Hematopoietic multipotent progenitor cell treated with erythropoietin and hydrocortisone succinate and interleukin-3 and kit ligand, for 15 days (in vitro differentiated cells): ENCODE measurements at regions not wholly inside any gene's neighbourhood (a gene's known extent, or its start where the extent isn't known, plus 50 kb on each side); places are given as distances from the start of the nearest gene placed in this dataset.

ENCODE experiments used
- DNase-seq: peaks from one replicate; pipeline ENCODE4 v3.0.0-alpha.2; 2015; ENCODE audit warnings: low spot score

DNA sequence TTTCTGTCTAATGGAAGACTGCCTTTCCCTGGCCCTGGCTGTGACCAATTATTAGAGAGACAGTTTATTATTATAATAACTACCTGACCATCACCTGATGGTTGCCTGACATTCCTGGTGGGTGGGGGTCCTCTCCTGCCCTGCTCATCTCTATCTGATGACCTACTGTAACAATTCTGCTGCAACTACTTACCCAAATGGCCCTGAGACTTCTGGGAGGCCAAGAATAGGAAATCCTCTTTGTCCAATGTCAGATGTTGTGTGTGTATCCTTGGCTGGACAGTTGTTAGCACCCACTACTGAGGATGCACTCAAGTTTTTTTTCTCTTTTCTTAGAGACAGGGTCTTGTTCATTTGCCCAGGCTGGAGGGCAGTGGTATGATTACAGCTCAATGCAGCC, 110.3 kb downstream of the DDX1 start:
- no peak for DNase-seq

DNA sequence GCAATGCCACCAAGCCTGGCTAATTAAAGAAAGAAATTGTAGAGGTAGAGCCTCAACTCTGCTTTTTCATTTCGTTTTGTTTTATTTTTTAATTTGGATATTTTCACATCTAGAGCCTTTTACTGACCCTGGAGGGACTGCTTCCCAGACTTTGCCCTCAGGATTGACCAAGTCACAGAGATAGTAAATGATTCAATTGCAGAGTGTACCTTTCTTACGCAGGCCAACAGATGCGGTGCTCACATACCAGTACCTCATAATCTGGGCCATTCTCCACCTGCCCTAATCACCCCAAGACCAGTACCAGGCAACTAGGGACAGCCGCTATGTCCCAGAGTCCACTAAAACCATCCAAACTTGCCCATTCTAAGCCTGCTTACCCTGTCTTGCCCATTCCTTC, 110.8 kb downstream of the DDX1 start:
- DNase-seq, result no peak

DNA sequence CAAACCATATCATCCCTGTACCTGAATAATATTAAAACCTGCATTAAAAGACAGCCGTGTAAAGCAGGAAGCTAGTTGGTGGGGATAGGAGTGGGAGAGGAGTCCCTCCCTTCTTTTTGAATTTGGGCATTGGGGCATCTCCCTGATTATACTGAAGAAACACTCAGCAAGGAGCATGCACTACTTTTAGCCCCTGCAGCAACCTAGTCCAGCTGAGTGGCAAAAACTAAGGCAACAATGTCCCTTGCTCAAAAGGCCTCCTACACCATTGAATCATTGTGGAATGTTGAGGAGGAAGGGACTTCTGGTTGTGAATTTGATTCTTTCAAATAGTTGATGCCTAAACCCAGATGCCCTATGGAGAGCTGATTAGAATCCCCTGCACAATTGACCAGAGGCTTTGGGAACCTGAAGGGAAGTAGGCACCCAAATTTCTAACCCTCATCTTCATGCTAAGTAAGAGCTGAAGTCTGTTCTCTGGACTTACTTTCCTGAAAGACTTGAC, 111.7 kb downstream of the DDX1 start:
- DNase-seq, result no peak

DNA sequence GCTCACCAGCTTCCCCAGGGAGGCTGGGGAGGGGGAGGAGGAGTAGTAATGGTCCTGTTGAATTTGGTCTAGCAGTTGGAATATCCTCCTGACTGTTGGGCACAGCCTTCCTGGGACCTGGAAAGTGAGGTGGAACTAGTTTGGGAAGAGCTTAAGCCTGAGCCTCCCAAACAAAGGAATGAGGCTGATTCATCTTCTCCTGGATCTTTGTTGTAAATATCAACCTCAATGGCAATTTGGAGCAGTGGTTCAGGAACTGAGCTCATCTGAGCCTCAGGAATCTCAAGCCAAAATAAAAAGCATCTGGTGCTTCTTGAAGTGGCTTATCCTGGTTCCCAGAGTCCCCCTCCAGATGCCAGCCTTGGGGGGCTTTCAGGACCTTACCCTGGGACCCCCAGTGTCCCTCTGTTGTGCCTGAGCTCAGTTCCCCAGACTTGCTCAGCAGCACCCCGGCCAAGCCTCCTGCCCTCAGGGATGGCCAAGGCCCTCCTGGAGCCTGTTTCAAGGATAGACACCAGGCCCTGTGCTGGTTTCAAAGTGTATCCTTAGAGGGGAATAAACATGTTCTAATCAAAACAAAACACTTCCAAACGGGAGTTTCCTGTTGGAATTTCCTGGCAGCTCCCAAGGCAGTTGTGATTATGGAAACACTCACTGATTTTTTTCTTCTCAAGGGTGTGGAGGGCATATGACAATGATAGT, 112.6 kb downstream of the DDX1 start:
- DNase-seq, result no peak

DNA sequence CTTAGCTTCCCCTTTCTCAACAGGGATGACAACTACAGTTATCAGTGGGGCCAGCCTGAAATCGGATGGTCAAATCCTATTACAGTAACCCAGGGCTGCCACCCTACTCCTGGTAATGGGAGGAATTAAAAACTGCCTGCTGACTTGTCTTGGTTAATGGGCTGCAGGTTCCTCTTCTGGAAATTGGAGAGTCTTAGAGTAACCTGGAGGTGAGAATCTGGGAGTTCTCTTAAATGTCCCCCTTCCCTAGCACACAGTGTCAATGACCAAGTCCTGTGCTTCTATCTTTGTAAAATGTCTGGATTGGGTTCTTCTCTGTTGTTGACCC, 113.1 kb downstream of the DDX1 start:
- DNase-seq, result no peak

DNA sequence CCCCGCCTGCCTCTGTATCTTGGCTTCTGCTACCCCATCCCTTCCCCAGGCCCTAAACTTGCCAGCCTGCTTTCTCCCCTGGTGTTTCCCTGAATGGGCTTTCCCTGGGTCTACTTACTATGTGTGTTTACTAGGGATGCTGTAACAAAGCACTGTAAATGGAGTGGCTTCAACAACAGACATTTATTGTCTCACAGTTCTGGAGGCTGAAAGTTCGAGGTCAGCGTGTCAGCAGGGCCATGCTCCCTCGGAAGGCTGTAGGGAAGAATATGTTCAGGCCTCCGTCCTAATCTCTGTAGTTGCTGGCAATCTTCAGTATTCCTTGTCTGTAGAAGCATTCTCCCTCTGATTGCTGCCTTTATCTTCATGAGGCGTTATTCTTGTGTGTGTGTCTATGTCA, 113.6 kb downstream of the DDX1 start:
- no peak for DNase-seq

DNA sequence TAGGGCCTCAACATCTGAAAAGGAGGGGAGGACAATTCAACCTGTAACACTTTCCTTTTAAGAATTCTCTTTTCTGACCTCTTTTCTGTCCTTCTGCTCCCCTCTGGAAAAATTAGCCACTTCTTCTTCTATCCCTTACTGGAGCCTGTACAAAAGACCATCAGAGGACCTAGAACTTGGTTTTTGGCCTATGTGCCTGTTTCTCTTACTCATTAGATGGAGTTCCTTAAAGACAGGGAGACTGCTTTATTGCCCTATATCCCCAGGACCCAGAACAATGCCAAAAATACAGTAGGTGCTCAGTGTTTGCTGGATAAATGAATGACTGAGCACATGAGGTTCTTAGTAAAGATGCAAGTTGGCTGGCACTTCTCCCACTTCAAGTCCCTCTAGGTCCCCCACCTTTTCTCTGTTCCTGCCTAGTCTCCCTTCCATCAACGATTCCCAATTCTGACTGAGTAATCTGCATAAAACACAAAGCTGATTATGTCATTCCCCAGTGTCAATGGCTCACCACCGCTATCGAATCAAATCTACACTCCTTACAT, 114.2 kb downstream of the DDX1 start:
- DNase-seq, result no peak

DNA sequence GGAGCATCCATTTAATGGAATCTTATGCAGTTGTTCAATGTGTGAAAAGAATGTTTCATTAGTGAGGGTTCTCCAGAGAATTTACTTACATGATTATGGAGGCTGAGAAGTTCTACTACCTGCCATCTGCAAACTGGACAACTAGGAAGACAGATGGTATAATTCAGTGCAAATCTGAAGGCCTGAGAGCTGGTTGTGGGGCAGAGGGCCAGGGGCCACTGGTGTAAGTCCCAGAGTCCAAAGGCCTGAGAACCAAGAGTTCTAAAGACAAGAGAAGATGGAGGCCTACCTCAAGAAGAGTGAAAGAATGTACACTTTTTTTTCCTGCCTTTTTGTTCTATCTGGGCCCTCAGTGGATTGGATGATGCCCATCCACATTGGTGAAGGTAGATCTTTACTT, 114.8 kb downstream of the DDX1 start:
- no peak for DNase-seq

DNA sequence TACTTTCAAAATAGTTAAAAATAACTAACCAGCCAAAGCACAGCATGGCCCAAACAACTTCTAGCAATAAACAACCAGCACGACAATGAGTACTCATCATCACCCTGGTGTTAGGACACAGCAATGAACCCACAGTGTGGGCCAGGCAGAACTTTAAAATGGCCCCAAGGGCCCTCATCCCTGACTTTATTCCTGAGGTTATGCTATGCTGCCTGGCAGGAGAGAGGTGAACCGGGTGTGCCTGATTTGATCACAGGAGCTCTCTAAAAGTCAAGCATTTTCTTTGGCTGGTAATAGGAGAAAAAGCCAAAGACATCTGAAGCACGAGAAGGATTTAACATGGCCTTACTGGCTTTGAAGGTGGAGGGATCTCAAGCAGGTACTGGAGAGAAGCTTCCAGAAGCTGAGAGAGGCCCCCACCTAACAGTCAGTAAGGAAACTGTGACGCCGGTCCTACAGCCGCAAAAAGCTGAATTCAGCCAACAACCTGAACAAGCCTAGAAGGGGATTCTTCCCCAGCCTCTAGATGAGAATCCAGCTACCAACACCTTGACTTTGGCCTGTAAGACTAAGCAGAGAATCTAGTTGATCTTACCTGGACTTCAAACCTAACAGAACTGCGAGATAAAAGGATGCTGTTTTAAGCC, 115.4 kb downstream of the DDX1 start:
- no peak for DNase-seq

DNA sequence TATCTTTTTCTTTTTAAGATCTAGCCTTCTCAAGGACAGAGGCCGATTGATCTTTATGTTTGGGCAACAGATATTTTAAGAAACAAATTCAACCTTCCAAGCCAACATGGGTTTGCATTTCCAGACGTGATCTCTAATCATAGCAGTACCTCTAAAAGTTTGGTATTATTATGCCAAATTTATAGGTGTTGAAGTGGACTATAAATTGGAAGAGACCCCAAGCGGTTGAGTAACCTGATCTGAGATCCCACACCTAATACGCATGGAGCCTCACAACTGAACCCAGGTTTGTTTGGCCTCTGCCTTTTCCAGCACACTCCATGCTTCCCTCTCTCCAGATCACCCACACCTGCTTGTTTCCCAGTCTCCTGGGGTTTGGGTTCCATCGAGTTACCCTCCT, 116.5 kb downstream of the DDX1 start:
- DNase-seq, result no peak

DNA sequence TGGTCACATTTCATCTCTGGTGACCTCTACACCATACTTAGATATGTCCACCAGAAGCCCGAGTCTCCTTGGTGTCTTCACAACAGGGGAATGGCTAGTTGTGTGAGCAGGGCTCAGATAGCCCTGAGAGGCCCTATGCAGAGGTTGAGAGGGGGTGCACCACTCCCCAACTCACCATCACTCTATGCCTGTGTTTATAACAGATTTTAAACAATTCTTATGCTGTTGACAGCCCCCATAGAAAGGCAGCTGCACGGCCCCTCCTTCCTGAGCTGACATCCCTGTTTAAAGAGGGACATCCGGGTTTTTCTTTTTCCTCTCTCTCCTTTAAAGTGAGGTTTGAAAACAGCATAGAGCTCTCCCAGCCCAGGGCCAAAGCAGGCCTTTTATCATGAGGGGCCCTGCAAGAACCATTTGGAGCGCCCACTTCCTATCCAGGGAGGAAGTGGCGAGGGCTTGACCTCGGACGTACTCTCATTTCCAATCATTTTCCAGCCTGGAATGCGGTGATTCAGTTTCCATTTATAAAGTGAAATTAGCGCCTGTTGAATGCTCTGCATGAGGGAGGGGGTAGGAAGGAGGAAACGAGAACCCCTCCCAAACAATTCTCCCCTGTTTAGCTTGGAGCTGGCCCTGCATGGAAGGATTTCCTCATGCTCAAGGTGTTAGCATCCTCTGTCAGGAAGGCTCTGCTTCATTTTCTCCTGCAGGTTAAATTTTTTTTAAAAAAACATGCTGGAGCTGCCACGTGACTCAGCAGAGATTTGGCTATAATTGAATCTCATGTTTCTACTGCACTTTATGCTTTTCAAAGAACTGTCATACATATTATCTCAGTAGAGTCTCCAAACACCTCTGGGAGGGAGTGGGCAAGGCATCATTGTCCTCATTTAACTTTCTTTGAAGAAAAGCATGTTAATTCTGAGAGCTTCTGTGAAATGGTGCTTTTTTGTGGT, 117.5 kb downstream of the DDX1 start:
- no peak for DNase-seq

DNA sequence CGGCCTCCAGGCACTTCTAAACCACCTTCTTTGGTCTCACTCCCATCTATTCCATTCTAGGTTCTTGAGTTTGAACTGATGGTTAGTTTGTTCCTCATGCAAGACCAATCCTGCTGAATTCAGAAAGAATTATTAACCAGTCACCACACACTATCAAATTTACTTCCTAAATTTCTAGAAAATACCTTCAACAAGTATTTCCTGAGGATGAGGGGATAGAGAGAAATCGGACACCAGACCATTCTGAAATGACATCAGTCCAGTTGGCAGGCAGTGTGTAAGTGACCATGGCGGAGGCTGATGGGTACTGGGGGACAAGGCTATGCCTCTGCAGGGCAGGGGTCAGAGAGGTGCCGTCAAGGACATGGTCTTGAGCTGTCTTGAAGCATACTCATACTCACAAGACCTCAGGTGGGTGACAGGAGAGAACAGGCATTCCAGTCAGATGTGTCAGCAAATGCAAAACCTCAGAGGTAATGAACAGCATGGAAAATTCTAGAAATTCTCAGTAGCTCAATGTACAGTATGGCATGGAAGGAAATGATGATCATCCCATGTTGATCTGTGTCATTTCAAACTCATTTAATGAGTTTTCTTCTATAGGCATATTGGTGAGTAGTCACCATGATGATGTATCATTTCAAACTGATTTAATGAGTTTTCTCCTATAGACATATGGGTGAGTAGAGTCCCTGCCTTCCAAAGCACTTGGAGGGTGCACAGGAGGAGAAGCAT, 119.6 kb downstream of the DDX1 start:
- no peak for DNase-seq

DNA sequence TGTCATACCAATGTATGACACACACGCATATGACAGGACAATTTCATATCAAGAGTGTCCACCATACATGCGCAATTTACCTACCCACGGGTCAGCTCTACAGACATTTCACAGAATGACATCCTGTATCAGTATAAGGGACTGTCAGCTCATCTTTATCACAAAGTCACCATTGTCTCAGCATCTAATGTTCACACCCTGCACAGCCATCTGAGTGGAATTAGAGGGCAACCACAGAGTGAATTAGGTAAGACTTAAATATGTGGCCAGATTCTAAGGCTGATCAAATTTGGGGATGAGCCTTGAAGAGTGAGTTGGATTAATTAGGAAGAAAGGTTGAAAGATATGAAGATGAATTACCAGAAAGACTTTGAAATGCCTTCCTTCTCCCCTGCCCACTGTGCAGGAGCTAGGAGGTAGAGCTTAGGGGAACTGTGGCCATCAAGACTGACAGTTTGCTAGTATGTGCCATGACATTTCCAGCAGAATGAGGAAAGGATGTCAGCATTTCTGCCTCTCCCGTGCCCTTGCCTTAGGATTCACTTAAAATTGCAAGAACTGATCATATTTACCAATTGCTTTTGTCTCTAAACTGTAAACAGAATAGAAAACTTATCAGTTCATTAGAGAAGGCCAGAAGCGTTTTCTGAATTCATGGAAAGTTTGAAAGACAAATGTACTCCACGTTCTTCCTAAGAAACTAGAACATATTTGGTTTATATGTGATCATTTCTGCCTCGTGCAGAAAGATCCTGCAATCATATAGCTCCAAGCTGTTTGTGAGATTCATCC, 121.1 kb downstream of the DDX1 start:
- DNase-seq, result no peak

DNA sequence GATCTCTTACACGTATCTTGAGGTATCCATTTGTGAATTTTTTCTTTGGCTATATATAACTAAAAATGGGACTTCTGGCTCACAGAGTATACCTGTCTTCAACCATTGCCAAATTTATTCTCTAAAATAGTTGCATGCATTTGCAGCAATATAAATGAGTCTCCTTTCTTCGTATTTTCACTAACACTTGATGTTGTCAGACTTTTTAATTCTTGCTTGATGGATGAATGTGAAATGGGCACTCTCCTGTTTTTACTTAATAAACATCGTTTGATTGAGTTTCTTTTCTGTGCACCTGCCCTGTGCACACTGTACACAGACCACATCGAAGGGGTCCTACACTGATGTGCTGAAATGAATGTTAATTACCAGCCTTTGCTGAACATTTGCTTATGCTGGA, 121.8 kb downstream of the DDX1 start:
- no peak for DNase-seq

DNA sequence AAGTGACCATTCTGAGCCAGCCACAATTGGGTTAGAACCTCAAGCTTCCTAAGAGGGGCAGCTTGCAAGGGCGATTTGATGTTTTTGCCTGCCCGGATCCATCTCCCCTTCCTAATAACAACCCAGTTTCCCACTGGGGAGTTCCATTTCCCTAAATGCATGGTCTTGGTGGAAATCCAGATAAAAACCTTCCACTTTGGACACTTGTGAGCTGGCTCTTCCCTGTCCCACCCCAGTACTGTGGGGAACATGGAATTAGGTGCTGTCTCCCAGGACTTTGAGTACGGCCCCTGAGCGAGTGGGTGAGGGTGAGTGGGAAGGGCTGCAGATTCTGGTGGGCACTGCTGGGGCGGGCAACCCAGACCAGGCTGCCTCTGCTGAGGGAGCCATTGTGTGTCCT, 122.3 kb downstream of the DDX1 start:
- DNase-seq, result no peak

DNA sequence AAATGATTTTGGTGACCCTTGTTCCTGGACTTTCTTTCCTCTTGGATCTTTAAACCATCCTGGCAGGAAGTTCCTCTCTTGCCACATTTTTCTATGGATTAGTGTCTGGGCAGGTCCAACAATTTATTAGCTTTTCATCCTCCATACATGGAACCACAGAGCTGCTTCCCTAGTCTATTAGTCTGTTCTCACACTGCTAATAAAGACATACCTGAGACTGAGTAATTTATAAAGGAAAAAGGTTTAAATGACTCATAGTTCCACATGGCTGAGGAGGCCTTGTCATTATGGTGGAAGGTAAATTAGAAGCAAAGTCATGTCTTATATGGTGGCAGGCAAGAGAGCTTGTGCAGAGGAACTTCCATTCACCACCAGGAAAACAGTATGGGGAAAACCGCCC, 122.9 kb downstream of the DDX1 start:
- DNase-seq, result no peak

DNA sequence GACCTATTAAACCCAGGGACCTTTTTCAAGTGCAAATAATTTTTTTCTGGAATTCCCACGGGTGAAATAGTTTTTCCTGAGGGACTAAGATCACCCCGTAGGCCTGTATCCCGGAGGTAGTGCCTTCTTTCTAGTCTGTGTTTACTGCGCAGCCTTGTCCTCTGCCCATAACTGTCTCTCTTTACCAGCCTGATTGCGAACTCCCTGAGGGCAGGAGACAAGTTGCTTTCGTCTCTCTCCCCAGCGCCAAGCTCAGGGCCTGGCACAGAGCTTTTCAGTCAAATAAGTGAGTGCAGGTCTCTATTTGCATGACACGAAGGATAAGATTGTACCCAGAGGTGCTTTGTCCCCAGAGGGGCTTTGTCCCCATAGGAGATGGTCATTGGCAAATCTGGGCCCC, 123.9 kb downstream of the DDX1 start:
- no peak for DNase-seq

DNA sequence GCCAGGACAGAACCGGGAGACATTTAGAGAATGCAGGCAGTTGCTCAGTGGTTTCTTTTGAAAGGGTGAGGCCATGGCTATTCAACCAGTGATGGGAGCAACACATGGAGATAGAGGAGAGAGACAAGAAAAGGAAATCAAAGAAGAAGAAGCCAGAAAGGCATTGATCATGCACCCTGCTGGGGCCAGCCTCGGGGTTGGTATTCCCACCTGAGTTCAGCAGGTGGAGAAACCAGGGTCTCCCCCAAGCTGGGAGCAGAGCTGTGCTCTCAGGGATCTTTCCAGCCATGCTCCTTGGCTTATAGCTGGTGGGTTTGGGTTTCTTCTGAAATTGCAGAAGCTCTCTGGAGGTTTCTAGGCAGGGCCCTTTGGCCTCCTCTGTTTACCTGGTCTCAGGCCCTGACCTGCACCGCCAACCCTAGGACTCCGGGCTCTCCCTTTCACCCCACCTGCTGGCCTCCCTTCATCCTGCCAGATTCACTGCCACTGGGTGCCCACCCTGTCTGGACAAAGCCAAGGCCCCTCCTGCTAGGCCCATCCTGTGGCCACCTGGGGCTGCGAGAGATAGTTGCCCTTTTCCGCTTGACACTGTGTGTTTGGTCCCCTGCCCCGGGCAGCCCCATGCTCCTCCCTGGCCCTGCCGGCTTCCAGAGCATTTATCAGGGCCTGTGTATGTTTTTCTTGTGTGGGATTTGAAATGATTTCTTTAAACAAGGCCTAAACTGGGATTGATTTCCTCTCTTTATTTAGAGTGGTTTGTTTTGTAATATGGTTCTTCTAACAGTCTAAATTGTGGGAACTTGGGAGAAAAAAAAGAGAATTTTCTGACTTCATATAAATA, 126.7 kb downstream of the DDX1 start:
- DNase-seq, result no peak

DNA sequence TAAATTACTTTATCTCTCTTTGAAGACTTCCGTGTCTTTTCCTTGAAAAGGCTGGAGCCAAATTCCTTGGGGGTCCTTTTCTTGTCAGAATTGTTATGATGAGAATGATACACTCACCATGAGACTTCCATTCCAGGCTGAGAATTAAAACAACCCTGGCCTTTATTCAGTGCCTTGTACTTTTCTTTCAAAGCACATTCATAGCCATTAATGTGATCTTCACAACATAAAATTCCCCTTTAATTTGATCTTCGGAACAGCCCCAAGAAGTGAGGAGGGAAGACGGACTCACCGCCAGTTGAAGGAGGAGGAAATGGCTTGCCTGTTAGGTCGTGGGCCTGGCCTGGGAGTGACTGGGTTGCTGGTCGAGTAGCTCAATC, 127.3 kb downstream of the DDX1 start:
- no peak for DNase-seq
